IMR-90 (cell line): ENCODE measurements at regions not wholly inside any gene's neighbourhood (a gene's known extent, or its start where the extent isn't known, plus 50 kb on each side); places are given as distances from the start of the nearest gene placed in this dataset.

Experiments
- ATAC-seq: fragments of 200-7000 bp; cut with Tn5 transposase; 2 replicates; pipeline ENCODE4 v1.9.1; 2020; ENCODE audit warnings: low read depth, mild to moderate bottlenecking, moderate library complexity
- BruUV-seq: library from RNA; stranded (reverse); fragments of 400-500 nt; replicated peaks from 2 replicates; lab custom pipeline; 2021; lab: Mats Ljungman, UMichigan
- CTCF ChIA-PET: fragments of 300-600 bp; formaldehyde crosslinking; extraction: SDS; loops from one replicate; lab custom pipeline; 2021; ENCODE audit warnings: antibody characterized with exemption; lab: Yijun Ruan, JAX
- POLR2A ChIA-PET: fragments of 300-600 bp; sonication (Branson Sonifier 250); formaldehyde crosslinking; loops from one replicate; lab custom pipeline; 2022; ENCODE audit warnings: antibody characterized with exemption; ENCODE audit not compliant: unreplicated experiment; lab: Charles Lee
- DNase-seq: peaks from one replicate; pipeline ENCODE4 v3.0.0; 2013
- H2AFZ ChIP-seq: replicated peaks from 2 replicates; pipeline ENCODE3; 2013; ENCODE audit warnings: low read length, mild to moderate bottlenecking; ENCODE audit not compliant: poor library complexity
- H2AK5ac ChIP-seq: 2 replicates; pipeline ENCODE4 v1.6.1; 2013; ENCODE audit warnings: low read depth, low read length, inconsistent platforms
- H2AK9ac ChIP-seq: replicated peaks from 2 replicates; pipeline ENCODE3; 2013; ENCODE audit warnings: mild to moderate bottlenecking, low read depth, low read length, moderate library complexity; ENCODE audit not compliant: poor library complexity
- H2BK120ac ChIP-seq: 2 replicates; pipeline ENCODE4 v1.6.1; 2013; ENCODE audit warnings: low read depth, low read length, inconsistent platforms
- H2BK15ac ChIP-seq: 3 replicates; pipeline ENCODE4 v1.6.1; 2013; ENCODE audit warnings: low read depth, low read length, inconsistent platforms
- H2BK20ac ChIP-seq: 2 replicates; pipeline ENCODE4 v1.6.1; 2013; ENCODE audit warnings: low read depth, mild to moderate bottlenecking, inconsistent platforms, low read length, moderate library complexity
- H2BK5ac ChIP-seq: 2 replicates; pipeline ENCODE4 v1.6.1; 2013; ENCODE audit warnings: mild to moderate bottlenecking, low read depth, low read length, inconsistent platforms; ENCODE audit not compliant: poor library complexity, severe bottlenecking
- H3K14ac ChIP-seq: replicated peaks from 2 replicates; pipeline ENCODE4 v1.6.1; 2013; ENCODE audit warnings: low read depth, low read length, inconsistent platforms
- H3K18ac ChIP-seq: 2 replicates; pipeline ENCODE4 v1.6.1; 2013; ENCODE audit warnings: low read depth, low read length, control low read depth
- H3K23ac ChIP-seq: 2 replicates; pipeline ENCODE4 v1.6.1; 2013; ENCODE audit warnings: low read depth, low read length, inconsistent platforms
- H3K27ac ChIP-seq: 2 replicates; pipeline ENCODE4 v1.5.1; 2013; ENCODE audit warnings: mild to moderate bottlenecking, control low read depth, low read length; ENCODE audit not compliant: insufficient read depth
- H3K27me3 ChIP-seq: 2 replicates; pipeline ENCODE4 v1.6.1; 2013; ENCODE audit warnings: low read length; ENCODE audit not compliant: control insufficient read depth, insufficient read depth
- H3K36me3 ChIP-seq: 2 replicates; pipeline ENCODE4 v1.6.1; 2013; ENCODE audit warnings: low read length, mixed read lengths; ENCODE audit not compliant: control insufficient read depth, insufficient read depth
- H3K4ac ChIP-seq: 2 replicates; pipeline ENCODE4 v1.6.1; 2013; ENCODE audit warnings: low read depth, low read length, inconsistent platforms
- H3K4me1 ChIP-seq: 2 replicates; pipeline ENCODE4 v1.6.1; 2013; ENCODE audit warnings: low read length, mixed read lengths; ENCODE audit not compliant: control insufficient read depth, insufficient read depth
- H3K4me2 ChIP-seq: 2 replicates; pipeline ENCODE4 v1.6.1; 2013; ENCODE audit warnings: low read depth, mild to moderate bottlenecking, control low read depth, low read length, moderate library complexity
- H3K4me3 ChIP-seq: 2 replicates; pipeline ENCODE4 v1.5.1; 2013; ENCODE audit warnings: low read depth, mild to moderate bottlenecking, control low read depth, low read length, moderate library complexity; ENCODE audit not compliant: insufficient read depth
- H3K56ac ChIP-seq: 2 replicates; pipeline ENCODE4 v1.6.1; 2013; ENCODE audit warnings: low read length, inconsistent platforms; ENCODE audit not compliant: insufficient read depth; ENCODE audit errors: extremely low read depth
- H3K79me1 ChIP-seq, 2 experiments: 2 replicates each; pipeline ENCODE4 v1.6.1; 2013; ENCODE audit warnings: low read length in 2 of 2, inconsistent platforms in 1 of 2, low read depth in 1 of 2
- H3K9ac ChIP-seq: 2 replicates; pipeline ENCODE4 v1.6.1; 2013; ENCODE audit warnings: low read depth, low read length, control low read depth
- H3K9me1 ChIP-seq: 2 replicates; pipeline ENCODE4 v1.6.1; 2013; ENCODE audit warnings: low read length, inconsistent platforms; ENCODE audit not compliant: insufficient read depth
- H3K9me3 ChIP-seq: 2 replicates; pipeline ENCODE4 v1.6.1; 2013; ENCODE audit warnings: low read length; ENCODE audit not compliant: control insufficient read depth, insufficient read depth
- H4K20me1 ChIP-seq: 2 replicates; pipeline ENCODE4 v1.6.1; 2013; ENCODE audit warnings: low read length, inconsistent platforms; ENCODE audit not compliant: insufficient read depth
- H4K5ac ChIP-seq: 2 replicates; pipeline ENCODE4 v1.6.1; 2013; ENCODE audit warnings: mild to moderate bottlenecking, low read depth, low read length, control low read depth
- H4K8ac ChIP-seq, 2 experiments: 2 replicates each; pipeline ENCODE4 v1.6.1; 2013; ENCODE audit warnings: low read depth in 2 of 2, low read length in 2 of 2, control low read depth in 1 of 2, inconsistent platforms in 1 of 2
- H4K91ac ChIP-seq: 2 replicates; pipeline ENCODE4 v1.6.1; 2013; ENCODE audit warnings: low read depth, low read length, inconsistent platforms; ENCODE audit not compliant: insufficient read depth
- CEBPB ChIP-seq: IDR thresholded peaks from 2 replicates; pipeline ENCODE4 v1.6.1; 2012; ENCODE audit warnings: low read depth, low read length, improper control_type of control experiment
- MAFK ChIP-seq: IDR thresholded peaks from 2 replicates; pipeline ENCODE4 v1.6.1; 2012; ENCODE audit warnings: low read depth, low read length, improper control_type of control experiment
- RCOR1 ChIP-seq: IDR thresholded peaks from 2 replicates; pipeline ENCODE4 v1.6.1; 2012; ENCODE audit warnings: mild to moderate bottlenecking, low read length, improper control_type of control experiment; ENCODE audit not compliant: insufficient replicate concordance
- SMC3 ChIP-seq: fragments of 150-350 bp; IDR thresholded peaks from 2 replicates; pipeline ENCODE4 v1.6.1; 2016; ENCODE audit warnings: low read depth, mild to moderate bottlenecking, antibody characterized with exemption, low read length, moderate library complexity
- WGBS, 2 experiments: methylation state at CpG; one replicate each; pipeline versions ENCODE4 v1.1.5 to v1.1.7; 2013; ENCODE audit warnings: missing lambda C conversion rate in 2 of 2; ENCODE audit not compliant: insufficient read length in 1 of 2; ENCODE audit errors: extremely low coverage in 2 of 2; 5-methylcytosine and 5-hydroxymethylcytosine counted together
- dilution Hi-C: fragments of 300-500 bp; cut with HindIII; formaldehyde crosslinking; loops from one replicate; pipeline ENCODE4 v1.14.3; 2018; ENCODE audit warnings: low sequenced_read_pairs; ENCODE audit not compliant: unreplicated experiment
- in situ Hi-C: fragments of 300-500 bp; cut with MboI; formaldehyde crosslinking; loops from 3 replicates; pipeline ENCODE4 v1.14.3; 2019; ENCODE audit warnings: low sequenced_read_pairs, inconsistent platforms, mixed read lengths
- intact Hi-C: fragments of 100-400 bp; cut with micrococcal nuclease; formaldehyde crosslinking; loops from 2 replicates; pipeline ENCODE4 v1.10.0; 2022

- H3K79me1 ChIP-seq: no peaks in the 10 kb centered on the region
- DNase-seq (no peak), ATAC-seq (no peak)
- H4K91ac ChIP-seq: no peak overlapping the region
- H2AK5ac ChIP-seq: no peak overlapping the region
- no peak overlapping the region for H3K4ac ChIP-seq
- H2AK9ac ChIP-seq: no peak overlapping the region
- H4K8ac ChIP-seq: no peak overlapping the region
- intact Hi-C loops (no loop called here), in situ Hi-C loops (no loop called here), dilution Hi-C loops (no loop called here)
- no peak overlapping the region for H4K5ac ChIP-seq
- no peaks in the 10 kb centered on the region for H4K20me1 ChIP-seq
- no peak overlapping the region for H2BK5ac ChIP-seq
- H3K27me3 ChIP-seq: no peaks in the 10 kb centered on the region
- H2BK15ac ChIP-seq: no peak overlapping the region
- no CpG with 5 or more reads among the region's 8 CpGs for WGBS, 2 experiments
- H3K9me3 ChIP-seq: 0 out of 2 replicates have a peak, but pooled peaks cover 2% of the 10 kb centered on the region
- H3K9me1 ChIP-seq: no peaks in the 10 kb centered on the region
- no peak overlapping the region for H3K4me3 ChIP-seq
- no peak overlapping the region for H2BK20ac ChIP-seq
- H3K4me2 ChIP-seq: no peak overlapping the region
- no peak overlapping the region for H3K27ac ChIP-seq
- no peak overlapping the region for H3K18ac ChIP-seq
- TF ChIP-seq MAFK (no peak), SMC3 (no peak), CEBPB (no peak), RCOR1 (no peak)
- no peak overlapping the region for H3K23ac ChIP-seq
- H3K36me3 ChIP-seq: no peaks in the 10 kb centered on the region
- H2AFZ ChIP-seq: no peak overlapping the region
- no TSS peak for BruUV-seq
- ChIA-PET CTCF (no interaction called here), POLR2A (no interaction called here)
- no peak overlapping the region for H3K14ac ChIP-seq
- no peak overlapping the region for H3K56ac ChIP-seq
- no peak overlapping the region for H3K9ac ChIP-seq
- H2BK120ac ChIP-seq: no peak overlapping the region
- H3K4me1 ChIP-seq: no peaks in the 10 kb centered on the region
These were observed 473.2 kb downstream of the RBFOX1 start for GRCh38 chr16:7805686-7806396.
